ENCODE measurements at regions not wholly inside any gene's neighbourhood (a gene's known extent, or its start where the extent isn't known, plus 50 kb on each side); places are given as distances from the start of the nearest gene placed in this dataset.

DNA sequence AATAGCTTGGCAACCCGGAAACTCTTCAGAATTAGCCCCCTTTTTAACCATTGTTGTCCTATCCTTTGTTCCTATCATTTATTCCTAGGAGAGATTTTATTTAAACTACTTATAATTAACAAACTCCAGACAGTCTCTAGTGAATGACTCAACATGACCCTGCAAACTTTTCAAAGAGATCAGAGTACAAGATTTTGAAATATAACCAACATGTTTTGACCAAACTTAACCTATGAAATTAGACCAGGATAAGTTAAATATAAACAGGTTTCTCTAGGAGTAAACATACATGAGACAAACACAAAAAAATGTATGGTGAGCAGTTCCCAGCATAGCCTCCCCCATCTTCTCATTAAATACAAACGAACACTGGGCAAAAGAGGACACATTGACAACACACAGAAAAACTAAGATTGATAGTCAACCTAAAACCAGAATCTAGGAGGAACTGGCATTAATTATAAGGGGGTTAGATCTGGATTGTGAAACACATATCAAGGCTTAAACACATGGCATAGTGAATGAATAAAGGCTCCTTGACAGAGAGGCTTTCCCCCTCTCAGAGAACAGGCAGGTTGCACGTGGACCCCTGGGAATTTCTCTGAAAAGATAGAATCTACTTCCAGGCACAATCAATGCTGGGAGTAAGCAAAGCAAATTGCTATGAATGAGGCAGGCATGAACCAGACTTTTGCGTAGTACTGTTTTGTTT lies 284.1 kb downstream of the IRS1 start:
- DNase-seq, result no peak

DNA sequence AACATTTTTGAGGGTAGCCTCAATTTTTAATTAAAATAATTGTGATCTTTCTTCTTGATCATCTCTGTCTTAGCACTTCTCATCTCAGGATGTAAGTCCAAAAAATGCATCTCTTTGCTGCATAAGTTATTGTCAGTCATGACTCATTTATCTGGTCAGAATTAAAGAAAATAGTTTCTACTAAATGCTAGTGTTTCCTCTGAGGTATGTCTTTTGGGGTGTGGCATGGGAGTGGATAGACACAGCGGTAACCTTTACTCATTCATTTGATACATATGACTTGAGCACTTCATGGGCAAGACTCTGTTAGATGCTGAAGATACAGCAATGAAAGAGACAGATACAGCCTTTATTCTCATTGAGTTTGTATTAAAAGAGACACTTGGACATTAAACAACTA lies 284.7 kb downstream of the IRS1 start:
- no peak for DNase-seq

DNA sequence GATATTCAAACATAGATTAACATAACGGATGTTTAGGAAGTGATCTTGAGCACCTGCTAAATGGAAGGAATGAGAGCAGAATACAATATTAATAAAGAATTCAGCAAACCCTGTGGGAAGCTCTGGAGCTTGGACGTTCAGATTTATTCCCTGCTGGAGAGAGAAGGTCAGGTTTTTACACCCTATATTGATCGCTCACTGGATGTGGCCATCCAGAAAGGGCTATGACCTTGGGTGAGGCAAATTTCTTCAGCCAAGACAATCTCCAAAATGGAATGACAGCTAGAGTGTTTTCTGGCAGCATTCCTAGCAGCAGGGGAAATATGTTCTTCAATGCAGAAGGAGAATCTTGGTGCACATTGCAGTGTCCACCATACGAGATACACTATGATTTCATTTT lies 288.3 kb downstream of the IRS1 start:
- no peak for DNase-seq

GRCh38 chr2:226508683-226509082 lies 290.9 kb downstream of the IRS1 start:
- no peak for DNase-seq

- no peak for DNase-seq
Observed at GRCh38 chr2:226508005-226508404, 291.6 kb downstream of the IRS1 start.

DNA sequence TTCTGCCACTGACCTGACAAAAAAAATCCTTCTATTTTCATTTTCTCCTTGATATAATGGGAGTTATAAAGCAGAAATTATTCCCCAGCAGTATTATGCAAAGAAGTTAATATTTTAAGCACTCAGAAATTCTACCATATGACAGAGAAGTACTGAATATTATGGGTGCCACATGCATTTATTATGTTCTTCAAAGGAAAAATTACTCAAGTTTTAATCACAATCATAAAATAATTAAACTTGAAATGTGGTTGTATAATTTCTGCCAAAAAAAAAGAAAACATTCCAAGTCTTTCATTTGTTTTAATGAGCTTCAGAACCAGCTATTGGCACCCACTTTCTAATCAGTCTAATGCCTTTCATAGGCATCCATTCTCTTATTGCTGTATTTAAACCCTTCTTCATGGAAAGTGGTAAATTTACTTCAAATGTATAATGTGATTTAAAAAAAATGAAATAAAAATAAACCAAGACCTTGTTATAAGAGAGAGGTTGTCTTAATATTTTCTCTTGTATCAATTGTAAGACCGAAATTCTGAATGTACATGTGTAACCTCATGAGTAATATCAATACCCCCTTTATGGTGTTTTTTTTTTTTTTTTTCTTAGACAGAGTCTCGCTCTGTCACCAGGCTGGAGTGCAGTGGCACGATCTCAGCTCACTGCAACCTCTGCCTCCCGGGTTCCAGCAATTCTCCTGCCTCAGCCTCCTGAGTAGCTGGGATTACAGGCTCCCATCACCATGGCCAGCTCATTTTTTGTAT lies 302.3 kb downstream of the IRS1 start:
- no peak for DNase-seq

DNA sequence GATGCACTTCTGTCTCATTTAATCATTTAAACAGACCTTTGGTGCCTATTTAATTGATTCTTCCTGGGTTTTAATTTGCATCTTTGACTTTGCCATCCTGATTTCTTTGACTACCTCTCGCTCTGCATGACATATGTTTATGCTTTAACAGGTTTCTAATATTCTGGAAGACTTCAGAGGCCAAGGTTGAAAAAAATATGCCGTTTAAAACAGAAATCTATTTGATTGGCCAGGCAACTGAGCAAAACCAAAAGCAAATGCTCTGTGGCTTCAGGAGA lies 303.4 kb downstream of the IRS1 start:
- no peak for DNase-seq

- DNase-seq, result no peak
Observed at GRCh38 chr2:226495466-226496272, 304.0 kb downstream of the IRS1 start.

- DNase-seq, result no peak
Observed at GRCh38 chr2:226491112-226491511, 308.5 kb downstream of the IRS1 start.

DNA sequence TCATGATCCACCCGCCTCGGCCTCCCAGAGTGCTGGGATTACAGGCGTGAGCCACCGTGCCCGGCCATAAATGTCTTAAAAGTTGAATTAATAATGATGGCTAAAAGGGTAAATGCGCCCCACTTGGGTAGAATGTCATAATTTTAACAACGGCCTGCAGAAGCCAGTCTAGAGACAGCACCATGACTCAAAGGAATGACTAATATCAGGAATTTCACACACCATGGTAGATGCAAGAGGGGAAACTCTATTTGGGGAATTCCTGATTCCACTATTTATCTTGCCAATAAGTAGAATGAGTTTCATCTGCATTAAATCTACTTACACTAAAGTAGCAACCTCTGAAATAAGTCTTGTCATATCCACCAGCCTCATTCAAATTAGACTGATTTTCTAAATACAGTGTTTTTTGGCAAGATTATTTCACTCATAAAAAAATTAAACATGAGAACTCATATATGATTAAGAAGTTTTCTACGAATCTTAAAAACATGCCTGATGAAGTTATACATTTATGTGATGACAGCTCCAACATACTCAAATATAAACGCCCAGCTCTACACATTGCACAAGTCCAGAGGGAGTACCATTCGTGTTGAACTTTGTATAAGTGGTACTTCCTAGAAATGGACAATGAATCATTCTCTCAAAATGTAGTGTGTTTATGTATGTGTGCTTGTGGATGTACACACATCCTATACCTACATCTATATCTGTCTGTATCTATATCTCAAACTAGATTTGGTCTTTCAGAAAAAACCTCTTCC lies 309.7 kb downstream of the IRS1 start:
- no peak for DNase-seq

- no peak for DNase-seq
Observed at GRCh38 chr2:226488034-226488433, 311.6 kb downstream of the IRS1 start.

DNA sequence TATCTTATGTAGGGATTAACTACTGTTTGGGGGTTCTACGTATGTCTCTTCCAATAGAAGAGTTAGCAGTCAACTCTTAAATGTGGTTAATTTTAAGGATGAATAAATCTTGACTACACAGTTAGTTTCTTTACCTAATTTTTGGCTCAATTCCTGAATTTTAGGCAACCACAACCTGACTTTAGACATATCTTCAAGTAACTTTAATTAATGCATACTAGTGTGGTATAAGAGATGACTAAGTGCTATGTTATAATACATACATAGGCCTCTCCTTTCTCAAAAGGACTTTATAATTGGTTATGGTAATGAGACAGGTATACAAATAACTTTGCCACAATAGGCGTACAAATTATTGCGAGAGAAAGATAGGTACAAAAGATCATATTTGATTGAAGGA lies 312.0 kb downstream of the IRS1 start:
- no peak for DNase-seq

GRCh38 chr2:226483745-226484619 lies 315.6 kb downstream of the IRS1 start:
- no peak for DNase-seq

DNA sequence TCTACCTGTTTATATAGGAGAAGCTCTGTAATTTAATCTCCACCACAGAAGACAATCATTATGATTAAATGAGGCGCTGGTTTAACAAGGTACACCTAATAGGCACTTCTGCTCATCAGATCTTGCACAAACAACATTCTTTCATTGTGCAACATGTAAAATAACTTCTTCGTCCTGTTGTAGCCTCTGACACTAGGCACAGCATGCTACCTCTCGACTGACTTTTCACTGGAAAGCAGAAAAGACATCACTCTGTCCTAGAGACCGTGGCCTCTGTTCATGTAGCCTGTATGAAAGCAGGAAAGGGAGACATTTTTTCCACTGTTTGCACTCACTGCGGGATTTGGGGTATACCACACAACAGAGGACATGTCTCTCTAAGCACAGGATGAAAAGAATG lies 316.5 kb downstream of the IRS1 start:
- no peak for DNase-seq

DNA sequence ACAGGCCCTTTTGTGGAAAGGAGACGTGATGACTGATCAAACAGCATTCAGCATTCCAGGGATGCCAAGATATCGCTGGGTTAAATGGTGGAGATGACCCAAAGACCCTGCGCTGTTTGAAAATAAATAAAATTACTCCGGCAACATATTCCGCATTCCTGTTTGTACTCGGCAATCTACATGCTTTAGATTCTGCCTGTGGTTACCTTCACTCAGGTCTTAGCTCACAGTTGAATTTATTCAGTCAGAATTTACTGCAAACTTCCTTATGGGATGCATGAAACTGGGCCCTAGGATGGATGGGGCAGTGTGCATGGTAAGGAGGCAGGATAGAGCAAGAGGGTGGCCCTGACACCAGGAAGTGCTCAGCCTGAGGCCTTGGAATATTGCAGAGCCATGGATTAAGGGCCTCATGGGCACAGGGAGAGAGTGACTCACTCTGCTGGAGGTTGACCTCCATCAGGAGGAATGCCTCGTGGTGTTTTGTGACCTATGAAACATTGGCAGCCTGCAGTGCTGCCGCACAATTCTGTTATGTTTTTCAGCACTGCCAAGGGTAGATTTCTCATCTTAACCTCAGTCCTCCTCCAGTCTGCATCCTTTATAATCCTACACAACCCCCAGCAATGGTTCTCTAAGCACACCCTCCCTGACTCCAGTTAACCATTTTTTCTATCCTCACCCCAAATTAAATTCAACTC lies 321.4 kb downstream of the IRS1 start:
- DNase-seq, result no peak

DNA sequence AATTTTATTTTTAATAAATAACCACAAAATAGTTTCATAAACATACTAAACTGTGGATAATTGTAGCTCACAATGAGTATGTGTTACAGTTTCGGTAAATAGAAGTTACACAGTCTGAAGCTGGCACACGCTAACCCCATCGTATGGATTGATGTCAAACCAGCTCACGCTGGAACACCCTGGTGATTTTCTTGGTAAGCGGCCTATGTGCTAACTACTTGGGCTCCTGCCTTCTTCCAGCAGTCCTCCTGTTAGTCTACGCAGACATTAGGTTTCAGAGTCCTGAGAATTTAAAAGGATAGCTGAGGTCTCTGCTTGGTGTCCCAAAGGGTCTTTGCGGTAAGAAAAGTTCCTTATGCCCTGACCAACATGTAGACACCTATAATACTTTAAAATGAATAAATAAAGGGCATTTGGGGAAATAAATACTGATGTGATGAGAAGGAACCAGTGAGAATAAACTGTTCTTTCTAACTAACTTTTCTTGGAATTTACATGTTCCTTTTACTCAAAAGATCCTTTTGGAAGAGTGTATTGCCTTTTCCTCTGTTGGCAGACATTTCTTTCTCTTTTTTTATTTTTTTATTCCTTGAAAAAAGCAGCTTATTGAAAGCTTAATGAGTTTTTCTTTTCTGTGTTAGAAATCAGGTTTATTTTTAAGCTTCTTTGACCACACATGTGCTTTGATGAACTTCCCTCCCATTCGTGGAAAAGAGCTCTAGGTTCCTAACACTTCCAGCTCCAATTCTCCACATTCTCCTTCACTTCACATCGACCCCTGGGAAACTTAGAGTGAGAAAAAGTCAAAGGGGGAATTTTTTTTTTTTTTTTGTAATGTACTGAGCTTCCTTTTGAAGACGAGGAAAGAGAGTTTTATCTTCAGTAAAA lies 322.2 kb downstream of the IRS1 start:
- DNase-seq, result no peak

DNA sequence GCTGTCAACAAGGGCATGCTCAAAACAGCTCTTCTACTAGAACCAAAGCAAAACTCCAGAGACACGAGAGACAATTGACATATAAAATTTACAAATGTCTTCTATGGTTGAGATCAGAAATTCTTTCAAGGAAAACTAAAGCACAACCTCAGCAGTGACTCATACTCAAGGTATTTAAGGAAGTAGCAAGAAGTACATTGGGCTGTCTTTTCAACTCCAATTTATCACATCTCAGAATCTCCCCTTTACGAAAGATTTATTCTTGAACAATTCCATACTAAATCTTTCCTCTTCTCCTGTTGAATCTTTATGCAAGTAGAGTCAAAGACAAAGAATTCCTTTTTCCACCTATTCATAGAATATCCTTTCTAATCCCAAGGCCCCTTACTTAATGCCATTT lies 324.0 kb downstream of the IRS1 start:
- no peak for DNase-seq

GRCh38 chr2:226474131-226474530 lies 325.5 kb downstream of the IRS1 start:
- no peak for DNase-seq

- no peak for DNase-seq
Observed at GRCh38 chr2:226471987-226472470, 327.6 kb downstream of the IRS1 start.

DNA sequence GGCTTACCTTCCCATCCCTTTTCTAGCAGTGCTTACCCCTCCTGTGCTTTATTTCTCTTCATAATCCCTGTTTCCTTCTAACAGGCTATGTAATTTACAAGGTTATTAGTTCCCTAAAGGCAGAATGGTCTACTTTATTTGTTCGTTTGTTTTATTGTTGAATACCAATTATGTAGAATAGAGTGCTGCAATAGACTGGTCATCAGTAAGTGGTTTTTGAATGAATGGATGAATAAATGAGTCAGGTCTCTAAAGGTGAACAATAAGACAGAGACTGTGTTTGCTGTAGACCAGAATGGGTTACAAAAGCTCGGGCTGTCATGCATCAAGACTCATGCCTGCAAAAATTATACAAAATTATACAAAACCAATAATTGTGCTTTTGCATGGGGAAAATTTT lies 332.0 kb downstream of the IRS1 start:
- DNase-seq, result no peak
